GM18511 (cell line): ENCODE measurements at regions not wholly inside any gene's neighbourhood (a gene's known extent, or its start where the extent isn't known, plus 50 kb on each side); places are given as distances from the start of the nearest gene placed in this dataset.
A peak's percentile ranks its signal among the peaks of the same experiment; 100 is the strongest.

ENCODE experiments used
- ATAC-seq: cut with Tn5 transposase; IDR thresholded peaks from one replicate; pipeline ENCODE4 v1.9.1; 2021; ENCODE audit warnings: mild to moderate bottlenecking, moderate library complexity; ENCODE audit not compliant: unreplicated experiment

GRCh38 chr7:41313171-41313570 lies 389.7 kb downstream of the INHBA start:
- ATAC-seq = no peak

GRCh38 chr7:41312235-41312634 lies 390.7 kb downstream of the INHBA start:
- ATAC-seq = no peak

DNA sequence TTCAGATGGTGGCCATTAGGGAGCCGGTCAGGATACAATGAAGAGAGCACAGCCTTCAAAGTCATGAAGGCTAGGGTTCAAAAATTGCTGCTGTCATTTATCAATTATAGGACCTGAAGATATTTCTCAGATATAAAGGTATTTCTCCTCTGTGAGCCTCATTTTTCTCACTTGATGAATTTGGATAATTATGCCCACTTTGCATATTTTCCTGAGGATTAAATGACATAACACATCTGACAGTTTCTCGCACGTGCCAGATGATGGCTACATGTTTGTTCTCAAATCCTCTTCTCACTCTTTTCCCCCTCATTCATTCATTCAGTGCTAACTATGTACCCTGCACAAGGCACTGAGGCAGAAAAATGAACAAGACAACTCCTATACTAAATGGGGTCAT lies 391.6 kb downstream of the INHBA start:
- ATAC-seq = no peak

GRCh38 chr7:41306486-41306885 lies 396.4 kb downstream of the INHBA start:
- no peak for ATAC-seq

DNA sequence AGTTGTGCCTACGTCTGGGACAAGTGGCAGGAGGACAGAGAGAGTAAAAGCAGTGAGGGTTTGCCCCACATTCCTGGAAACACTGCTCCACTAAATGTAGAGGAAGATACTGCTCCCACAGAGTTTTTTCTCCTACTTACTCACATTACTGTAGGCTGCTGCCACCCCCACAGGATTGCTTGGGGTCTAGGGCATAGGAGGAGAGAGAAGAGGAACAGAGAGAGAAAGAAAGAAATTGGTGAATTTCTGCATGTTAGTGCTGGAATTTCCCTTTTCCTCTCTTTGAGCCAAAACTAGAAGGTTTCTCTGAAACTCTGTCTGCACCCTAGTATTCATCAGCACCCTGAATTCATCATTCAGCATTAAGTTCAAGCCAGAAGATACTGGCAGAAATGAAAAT lies 397.9 kb downstream of the INHBA start:
- ATAC-seq = no peak

- ATAC-seq = no peak
Observed at GRCh38 chr7:41303709-41304108, 399.2 kb downstream of the INHBA start.

GRCh38 chr7:41298409-41298808 lies 404.5 kb downstream of the INHBA start:
- ATAC-seq = peak; percentile 78

DNA sequence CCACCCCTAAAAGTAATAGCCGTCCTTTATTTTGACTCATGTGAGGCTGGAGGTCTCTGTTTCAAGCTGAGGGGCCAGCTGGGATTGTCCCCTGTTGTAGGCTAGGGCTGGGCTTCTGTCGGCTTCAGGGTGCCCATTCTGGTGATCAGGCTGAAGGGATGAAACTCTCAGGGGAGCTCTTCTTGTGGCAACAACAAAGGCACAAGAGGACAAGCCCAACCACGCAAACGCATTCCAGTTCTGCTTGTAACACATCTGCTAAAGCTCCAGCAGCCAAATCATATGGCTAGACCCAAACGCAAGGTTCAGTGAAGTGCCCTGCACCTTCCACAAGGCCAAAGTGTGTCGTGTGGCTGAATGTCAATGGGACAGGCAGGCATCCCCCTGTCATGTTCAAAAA lies 405.7 kb downstream of the INHBA start:
- ATAC-seq = no peak

GRCh38 chr7:41295455-41295815 lies 407.5 kb downstream of the INHBA start:
- ATAC-seq = no peak

DNA sequence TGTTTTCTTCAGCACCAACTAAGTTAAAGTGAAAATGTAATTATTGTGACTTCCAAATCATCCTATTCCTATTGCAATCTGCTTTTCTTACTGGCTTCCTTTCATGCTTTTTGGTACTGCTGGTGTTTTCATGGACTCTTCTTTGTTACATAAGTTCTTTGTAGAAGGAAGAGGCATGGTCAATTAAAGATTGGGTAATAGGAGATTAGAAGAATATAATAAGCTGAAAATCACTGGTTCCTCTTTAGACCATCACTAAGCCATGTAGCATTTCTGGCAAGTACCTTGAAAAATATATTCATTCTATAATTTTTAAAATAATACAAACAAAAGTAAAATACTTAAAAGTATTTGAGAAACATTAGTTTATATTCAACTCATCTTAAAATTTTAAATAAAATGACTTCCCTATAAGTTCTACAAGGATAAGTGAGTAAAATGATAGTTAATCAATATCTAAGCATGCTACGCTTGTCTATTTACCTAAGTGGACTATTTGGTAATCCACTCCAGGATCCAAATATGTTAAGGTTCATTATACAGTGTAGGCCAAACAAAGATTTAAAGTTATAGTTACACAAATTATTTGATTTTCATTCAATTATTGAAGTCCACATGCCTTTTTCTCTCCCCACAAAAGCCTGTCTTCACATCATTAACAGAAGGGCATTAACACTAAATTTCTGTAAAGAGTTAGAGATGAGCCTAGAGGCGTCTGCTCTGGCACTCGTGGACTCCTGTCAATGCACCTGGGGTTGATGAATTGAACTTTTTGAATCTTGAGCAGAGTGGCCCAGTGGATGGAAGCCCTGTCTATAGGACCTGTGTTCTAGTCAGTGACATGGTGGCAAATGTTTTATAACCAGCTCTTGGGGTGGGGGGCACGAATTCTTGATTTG lies 408.1 kb downstream of the INHBA start:
- ATAC-seq = no peak

GRCh38 chr7:41292487-41292886 lies 410.4 kb downstream of the INHBA start:
- no peak for ATAC-seq

- no peak for ATAC-seq
Observed at GRCh38 chr7:41287559-41288335, 415.1 kb downstream of the INHBA start.

- no peak for ATAC-seq
Observed at GRCh38 chr7:41280491-41280890, 422.4 kb downstream of the INHBA start.

DNA sequence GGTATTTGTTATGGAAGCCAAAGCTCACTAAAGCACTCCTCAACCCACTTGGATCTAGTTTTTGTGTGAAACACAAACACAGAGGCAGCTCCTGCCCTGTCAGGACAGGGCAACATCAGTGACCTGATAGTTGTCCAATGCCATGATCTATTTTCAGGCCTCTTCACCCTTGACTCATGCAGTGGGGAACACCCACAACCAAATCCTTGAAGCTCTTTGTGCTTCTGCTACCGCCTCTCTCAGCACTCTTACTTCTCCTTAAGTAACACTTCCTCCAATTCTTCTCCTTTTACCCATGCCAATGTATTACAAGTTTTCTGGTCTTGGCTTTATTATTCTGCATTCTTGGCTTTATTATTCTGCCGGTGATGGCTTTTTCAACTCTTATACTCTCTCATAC lies 425.3 kb downstream of the INHBA start:
- no peak for ATAC-seq

GRCh38 chr7:41275255-41275654 lies 427.6 kb downstream of the INHBA start:
- no peak for ATAC-seq

GRCh38 chr7:41274179-41274578 lies 428.7 kb downstream of the INHBA start:
- no peak for ATAC-seq

DNA sequence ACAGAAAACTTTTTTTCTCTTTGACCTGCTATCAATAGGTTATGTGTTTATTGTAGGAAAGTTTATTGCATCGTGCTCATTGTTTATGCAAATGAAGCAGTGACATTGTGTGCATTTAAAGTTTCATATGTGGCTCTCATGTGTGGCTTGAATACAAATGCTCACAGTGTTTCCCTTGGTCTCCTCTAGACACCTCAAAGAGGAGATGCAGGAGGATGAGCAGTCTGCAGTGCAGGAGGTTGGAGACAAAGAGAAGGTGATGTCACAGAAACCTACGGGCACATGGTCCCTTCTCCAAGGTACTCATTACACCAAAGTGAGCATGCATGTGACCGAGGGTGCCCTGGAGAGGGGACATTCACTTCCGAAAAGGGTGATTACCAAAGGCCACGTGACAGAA lies 430.2 kb downstream of the INHBA start:
- no peak for ATAC-seq

GRCh38 chr7:41268878-41269277 lies 434.0 kb downstream of the INHBA start:
- ATAC-seq = no peak

- ATAC-seq = no peak
Observed at GRCh38 chr7:41261080-41261479, 441.8 kb downstream of the INHBA start.

- no peak for ATAC-seq
Observed at GRCh38 chr7:41257660-41258059, 445.2 kb downstream of the INHBA start.

DNA sequence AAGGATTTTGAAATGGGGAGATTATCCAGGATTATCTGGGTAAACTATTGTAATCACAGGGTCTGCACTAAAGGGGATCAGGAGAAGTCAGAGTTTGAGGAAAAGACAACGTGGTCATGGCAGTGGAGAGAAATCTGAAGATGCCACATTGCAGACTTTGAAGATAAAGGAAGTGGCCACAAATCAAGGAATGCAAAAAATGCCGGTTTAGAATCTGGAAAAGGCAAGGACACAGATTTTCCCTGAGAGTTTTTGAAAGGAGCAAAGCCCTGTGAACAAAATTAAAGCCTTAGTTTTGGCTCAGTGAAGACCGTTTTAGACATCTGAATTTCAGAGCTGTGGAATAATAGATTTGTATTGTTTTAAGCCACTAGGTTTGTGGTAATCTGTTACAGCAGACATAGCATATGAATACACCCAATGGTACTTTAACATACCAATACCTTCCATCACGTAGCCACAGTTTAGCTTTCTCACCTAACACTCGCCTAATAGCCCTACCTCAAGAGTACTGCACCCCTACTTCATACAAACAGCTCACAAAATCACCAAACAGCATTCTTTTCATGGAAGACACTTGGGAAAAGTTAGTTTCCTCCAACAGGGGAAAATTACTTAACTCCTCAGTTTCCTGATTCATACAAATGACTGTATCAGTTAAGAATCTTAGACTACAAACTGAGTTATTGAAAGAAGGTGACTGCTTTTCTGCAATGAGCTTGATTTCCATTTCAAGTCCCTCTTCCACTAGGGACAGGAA lies 446.5 kb downstream of the INHBA start:
- ATAC-seq = no peak
